AG08396 (cell line): ENCODE measurements at regions not wholly inside any gene's neighbourhood (a gene's known extent, or its start where the extent isn't known, plus 50 kb on each side); places are given as distances from the start of the nearest gene placed in this dataset.
"Not testable (repeated sequence)": the region's sequence is repeated elsewhere in the genome, so short reads cannot be mapped to it uniquely, and the experiment has no call there.

Source experiments
- DNase-seq: peaks from one replicate; pipeline ENCODE4 v3.0.0; 2012; ENCODE audit warnings: low spot score, mixed read lengths

- DNase-seq: peak; percentile 2
Observed at GRCh38 chr5:63121471-63121870, 542.9 kb downstream of the LRRC70 start.

GRCh38 chr5:63118221-63118620 lies 539.6 kb downstream of the LRRC70 start:
- no peak for DNase-seq

GRCh38 chr5:63111891-63112290 lies 533.3 kb downstream of the LRRC70 start:
- DNase-seq: no peak

DNA sequence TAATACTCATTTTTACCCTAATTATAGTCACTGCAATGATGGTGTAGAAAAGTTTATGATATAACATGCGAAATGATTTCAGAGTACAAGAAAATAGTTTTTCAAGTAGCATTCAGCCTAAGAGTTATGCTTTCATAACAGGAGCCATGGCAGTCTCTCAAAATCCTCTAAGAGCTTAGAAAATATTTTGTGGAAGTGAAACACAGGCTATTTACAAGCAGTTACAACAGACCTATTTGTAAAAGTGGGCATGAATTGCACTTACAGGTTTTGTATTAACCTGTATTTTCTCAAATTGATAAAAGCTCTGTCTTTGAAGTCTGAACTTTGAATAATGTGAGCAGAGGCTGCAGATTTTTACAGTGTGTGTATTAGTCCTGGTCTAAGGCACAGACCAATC lies 523.3 kb downstream of the LRRC70 start:
- DNase-seq: no peak

DNA sequence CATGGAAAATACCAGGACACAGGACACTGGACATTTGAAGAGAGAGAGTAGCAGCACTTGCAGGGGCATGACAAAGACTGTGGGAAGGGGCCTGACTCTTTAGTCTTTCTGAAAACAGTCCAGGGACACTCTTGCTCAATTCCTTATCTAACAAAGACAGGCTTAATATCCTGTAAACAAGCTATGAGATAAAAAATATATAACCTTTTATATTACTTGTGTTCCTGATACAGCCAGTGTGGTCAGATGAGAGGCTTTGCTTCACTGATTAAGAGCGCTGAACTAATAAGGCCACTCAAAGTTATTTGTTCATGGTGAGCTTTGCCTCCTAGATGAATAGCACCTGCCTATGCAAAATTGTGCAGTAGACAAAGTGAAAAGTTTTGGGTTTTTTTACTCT lies 518.7 kb downstream of the LRRC70 start:
- DNase-seq: no peak

DNA sequence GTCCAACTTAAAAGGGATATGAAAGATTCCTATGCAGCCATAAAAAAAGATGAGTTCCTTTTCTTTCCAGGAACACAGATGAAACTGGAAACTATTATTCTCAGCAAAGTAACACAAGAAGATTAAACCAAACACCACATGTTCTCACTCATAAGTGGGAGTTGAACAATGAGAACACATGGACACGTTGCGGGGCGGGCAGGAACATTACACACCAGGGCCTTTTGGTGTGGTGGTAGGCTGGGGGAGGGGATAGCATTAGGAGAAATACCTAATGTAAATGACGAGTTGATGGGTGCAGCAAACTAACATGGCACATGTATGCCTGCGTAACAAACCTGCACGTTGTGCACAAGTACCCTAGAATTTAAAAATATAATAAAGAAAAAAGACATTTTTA lies 516.1 kb downstream of the LRRC70 start:
- no peak for DNase-seq

DNA sequence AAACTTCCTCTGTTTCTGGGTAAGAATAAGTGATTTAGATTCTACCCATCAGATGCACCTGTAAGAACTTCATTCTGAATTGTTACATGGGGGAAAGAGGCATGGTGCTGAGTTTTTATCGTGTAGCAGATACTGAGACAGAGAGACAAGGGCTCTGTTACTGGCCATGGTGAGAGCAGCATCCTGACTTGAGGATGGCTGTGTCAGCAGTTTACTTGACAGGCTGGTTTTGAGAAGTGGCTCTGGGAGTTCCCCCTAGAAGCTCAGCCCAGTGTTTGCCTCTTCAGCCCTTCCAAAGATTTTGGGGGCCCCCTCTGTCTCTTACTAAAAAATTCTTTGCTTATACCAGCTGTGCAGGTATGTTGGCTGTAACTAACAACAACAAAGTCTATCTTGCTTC lies 510.5 kb downstream of the LRRC70 start:
- no peak for DNase-seq

GRCh38 chr5:63085561-63085960 lies 506.9 kb downstream of the LRRC70 start:
- DNase-seq: no peak

DNA sequence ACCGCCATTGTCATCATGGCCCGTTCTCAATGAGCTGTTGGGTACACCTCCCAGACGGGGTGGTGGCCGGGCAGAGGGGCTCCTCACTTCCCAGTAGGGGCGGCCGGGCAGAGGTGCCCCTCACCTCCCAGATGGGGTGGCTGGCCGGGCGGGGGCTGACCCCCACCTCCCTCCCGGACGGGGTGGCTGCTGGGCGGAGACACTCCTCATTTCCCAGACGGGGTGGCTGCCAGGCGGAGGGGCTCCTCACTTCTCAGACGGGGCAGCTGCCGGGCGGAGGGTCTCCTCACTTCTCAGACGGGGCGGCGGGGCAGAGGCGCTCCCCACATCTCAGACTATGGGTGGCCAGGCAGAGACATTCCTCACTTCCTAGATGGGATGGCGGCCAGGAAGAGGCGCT lies 505.1 kb downstream of the LRRC70 start:
- not testable (repeated sequence) for DNase-seq

GRCh38 chr5:63081402-63081801 lies 502.8 kb downstream of the LRRC70 start:
- DNase-seq: no peak

DNA sequence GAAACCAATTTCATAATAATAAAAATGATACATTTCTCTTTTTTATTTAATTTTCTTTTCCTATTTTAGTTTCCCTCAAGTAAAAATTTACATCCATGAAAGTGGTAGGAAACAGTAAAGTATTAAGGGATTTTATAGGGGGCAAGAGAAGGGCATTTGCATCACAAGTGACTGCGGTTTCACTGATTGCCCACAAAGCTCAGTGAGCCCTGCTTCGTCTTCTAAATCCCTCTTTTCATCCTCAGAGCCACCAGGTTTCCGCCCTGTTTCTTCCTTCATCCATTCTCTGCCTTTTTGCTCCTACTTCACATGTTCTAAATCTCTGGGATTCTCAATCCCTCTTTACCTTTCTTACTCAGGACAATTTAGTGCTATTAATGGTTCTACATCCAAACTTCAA lies 491.4 kb downstream of the LRRC70 start:
- no peak for DNase-seq

DNA sequence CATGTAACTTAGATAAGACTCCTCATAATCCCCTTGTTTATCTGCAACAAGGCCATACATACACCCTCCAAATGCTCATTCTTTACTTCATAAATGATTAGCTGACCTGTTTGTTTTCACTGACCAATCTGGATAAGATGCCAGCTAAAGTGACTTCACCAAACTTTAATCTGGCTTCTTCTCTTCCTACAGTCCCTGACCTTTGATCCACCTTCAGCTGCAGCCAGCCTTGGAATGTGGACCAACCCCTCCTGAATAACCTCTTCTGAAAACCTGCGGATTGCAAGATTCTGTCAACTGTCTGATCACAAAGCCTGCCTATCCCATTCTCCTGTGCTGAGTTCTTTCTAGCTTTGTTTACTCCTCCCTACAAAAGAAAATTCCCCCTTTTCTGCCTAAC lies 476.8 kb downstream of the LRRC70 start:
- no peak for DNase-seq

GRCh38 chr5:63053019-63053638 lies 474.5 kb downstream of the LRRC70 start:
- DNase-seq: no peak

DNA sequence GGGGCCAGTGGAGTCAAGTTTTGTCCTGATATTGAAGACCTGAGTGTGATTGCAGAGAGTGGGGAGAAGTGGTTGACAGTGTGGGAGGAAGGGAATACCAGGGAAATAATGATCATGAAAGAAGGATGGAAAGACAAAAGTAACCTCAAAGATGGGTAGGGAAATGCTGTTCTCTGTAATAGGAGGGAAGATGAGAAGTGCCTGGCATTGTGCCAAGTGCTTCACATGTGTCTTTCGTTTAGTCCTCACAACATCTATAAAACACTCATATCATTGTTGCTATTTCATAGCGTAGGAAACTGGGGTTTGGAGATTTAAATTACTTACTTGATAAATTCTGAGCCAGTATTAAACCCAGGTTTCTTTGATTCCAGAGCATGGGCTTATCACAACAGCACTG lies 472.3 kb downstream of the LRRC70 start:
- DNase-seq: no peak

- DNase-seq: no peak
Observed at GRCh38 chr5:63049935-63050334, 471.3 kb downstream of the LRRC70 start.

- no peak for DNase-seq
Observed at GRCh38 chr5:63043792-63044191, 465.2 kb downstream of the LRRC70 start.

DNA sequence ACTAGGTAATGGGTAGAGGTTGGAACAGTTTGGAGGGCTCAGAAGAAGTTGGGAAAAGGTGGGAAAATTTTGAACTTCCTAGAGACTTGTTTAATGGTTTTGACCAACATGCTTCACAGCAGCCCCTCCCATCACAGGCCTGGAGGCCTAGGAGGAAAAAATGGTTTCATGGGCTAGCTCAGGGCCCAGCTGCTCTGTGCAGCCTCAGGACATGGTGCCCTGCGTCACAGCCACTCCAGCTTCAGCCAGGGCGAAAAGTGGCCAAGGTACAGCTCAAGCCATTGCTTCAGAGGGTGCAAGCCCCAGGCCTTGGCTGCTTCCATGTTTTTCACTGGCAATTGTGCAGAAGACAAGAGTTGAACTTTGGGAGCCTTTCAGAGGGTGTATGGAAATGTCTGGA lies 453.7 kb downstream of the LRRC70 start:
- DNase-seq: no peak

DNA sequence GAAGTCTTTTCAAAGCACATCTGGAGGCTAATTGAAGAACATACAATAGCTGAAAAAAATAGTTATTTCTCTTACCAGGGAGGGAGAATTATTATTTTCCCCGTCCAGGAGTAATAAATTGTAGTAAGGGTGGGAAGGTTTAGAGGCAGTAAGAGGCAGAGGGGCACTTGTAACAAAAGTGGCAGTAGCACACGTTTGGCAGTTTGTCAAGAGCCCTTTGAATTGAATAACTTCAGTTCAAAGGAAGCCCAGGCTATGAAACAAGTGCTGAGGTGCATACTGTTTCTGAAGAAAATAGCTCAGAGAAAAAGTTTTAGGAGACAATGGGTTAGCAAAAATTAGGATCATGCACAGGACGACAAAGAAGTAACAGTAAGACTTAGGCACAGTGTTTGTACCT lies 451.3 kb downstream of the LRRC70 start:
- no peak for DNase-seq

GRCh38 chr5:63025679-63026078 lies 447.1 kb downstream of the LRRC70 start:
- DNase-seq: no peak

- DNase-seq: no peak
Observed at GRCh38 chr5:63022403-63022802, 443.8 kb downstream of the LRRC70 start.

GRCh38 chr5:63011158-63011557 lies 432.5 kb downstream of the LRRC70 start:
- no peak for DNase-seq

DNA sequence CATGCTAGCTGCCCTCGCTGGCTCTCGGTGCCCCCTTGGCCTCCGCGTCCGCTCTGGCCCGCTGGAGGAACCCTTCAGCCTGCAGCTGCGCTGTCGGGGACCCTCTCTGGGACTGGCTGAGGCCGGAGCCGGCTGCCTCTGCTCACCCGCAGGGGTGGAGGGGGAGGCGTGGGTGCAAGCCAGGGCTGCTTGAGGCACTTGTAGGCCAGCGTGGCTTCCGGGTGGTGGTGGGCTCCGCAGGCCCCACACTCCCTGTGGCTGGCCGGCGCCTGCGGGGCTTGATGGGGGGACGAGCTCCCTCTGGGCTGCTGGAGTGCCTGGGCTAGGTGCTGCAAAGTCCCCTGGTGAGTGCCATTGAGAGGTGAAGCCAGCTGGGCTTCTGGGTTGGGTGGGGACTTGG lies 429.6 kb downstream of the LRRC70 start:
- no peak for DNase-seq

GRCh38 chr5:62994842-62995241 lies 416.2 kb downstream of the LRRC70 start:
- DNase-seq: not testable (repeated sequence)

DNA sequence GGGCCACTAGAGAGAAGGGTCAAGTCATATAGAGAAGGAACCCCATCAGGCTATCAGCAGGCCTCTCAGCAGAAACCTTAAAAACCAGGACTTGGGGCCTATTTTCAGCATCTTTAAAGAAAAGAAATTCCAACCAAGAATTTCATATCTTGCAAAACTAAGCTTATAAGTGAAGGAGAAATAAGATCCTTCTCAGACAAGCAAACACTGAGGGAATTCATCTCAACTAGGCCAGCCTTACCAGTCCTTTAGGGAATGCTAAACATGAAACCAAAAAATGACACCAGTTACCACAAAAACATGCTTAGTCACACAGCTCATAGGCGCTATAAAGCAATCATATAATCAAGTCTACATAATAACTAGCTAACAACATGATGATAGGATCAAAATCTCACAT lies 407.1 kb downstream of the LRRC70 start:
- no peak for DNase-seq

GRCh38 chr5:62982348-62982747 lies 403.7 kb downstream of the LRRC70 start:
- DNase-seq: no peak
